ENCODE measurements at regions not wholly inside any gene's neighbourhood (a gene's known extent, or its start where the extent isn't known, plus 50 kb on each side); places are given as distances from the start of the nearest gene placed in this dataset.

DNA sequence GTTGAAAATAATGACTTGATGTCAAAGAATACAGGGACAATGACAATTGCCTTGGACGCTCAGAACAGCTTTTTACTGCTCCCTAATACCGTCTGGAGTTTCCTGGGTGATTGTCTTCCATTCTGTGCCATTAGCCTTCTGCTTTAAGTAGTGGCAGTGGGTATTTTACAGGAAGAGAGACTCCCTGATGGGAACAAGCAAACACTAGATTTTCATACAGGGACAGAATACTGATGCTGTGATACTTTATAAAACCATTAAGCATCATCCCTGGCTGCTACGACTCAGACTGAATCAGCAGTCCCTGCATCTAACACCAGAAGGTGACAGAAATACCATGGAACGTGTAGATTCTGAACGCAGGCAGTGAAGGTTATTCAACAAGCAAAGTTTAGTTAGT is 635.4 kb upstream of the GOT2 start:
- Histone ChIP-seq H3K9me2 (no peaks in the 10 kb centered on the region), H3K27ac (ENCODE audit: low read depth in 2 of 2, low read length in 1 of 2) (no peak overlapping the region), H3F3A (replicated peaks; ENCODE audit: insufficient read depth) (no peaks in the 10 kb centered on the region), H3K79me2 (ENCODE audit: insufficient read depth) (no peaks in the 10 kb centered on the region), H3K4me2 (no peak overlapping the region), H3K9ac (no peak overlapping the region), H4K20me1 (ENCODE audit: insufficient read depth) (no peaks in the 10 kb centered on the region), H2AFZ (ENCODE audit: low read depth) (no peak overlapping the region), H3K4me1 (ENCODE audit: control insufficient read depth in 1 of 2, insufficient read depth in 2 of 2, low read depth in 1 of 2, low read length in 1 of 2) (no peaks in the 10 kb centered on the region), H3K9me3 (no peaks in the 10 kb centered on the region; the same call in 1 of the 2 replicates), H3K36me3 (replicated peaks in 1 of 2; ENCODE audit: control insufficient read depth in 1 of 2, insufficient read depth in 2 of 2, low read length in 1 of 2) (no peaks in the 10 kb centered on the region), H3K4me3 (ENCODE audit: low read depth in 2 of 2, low read length in 1 of 2) (no peak overlapping the region), H3K27me3 (ENCODE audit: insufficient read depth) (no peaks in the 10 kb centered on the region)
- POLR2A ChIA-PET, result no interaction called here
- WGBS (ENCODE audit: low lambda C conversion rate), result 36% methylated on average over 5 of the region's 5 CpGs
- no peak for TF ChIP-seq SMC3 (IDR thresholded peaks at IDR 0.05; ENCODE audit: low read depth, low read length)
- TF ChIP-seq, protein P1, sequence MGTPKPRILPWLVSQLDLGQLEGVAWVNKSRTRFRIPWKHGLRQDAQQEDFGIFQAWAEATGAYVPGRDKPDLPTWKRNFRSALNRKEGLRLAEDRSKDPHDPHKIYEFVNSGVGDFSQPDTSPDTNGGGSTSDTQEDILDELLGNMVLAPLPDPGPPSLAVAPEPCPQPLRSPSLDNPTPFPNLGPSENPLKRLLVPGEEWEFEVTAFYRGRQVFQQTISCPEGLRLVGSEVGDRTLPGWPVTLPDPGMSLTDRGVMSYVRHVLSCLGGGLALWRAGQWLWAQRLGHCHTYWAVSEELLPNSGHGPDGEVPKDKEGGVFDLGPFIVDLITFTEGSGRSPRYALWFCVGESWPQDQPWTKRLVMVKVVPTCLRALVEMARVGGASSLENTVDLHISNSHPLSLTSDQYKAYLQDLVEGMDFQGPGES (IDR thresholded peaks at IDR 0.05; ENCODE audit: low read depth, low read length), result no peak
- no peak for TF ChIP-seq EP300 (IDR thresholded peaks at IDR 0.05; ENCODE audit: borderline replicate concordance in 1 of 2, low read depth in 1 of 2, low read length in 1 of 2)
- TF ChIP-seq REST (IDR thresholded peaks at IDR 0.05; ENCODE audit: low read depth, low read length), result no peak
- TF ChIP-seq EZH2phosphoT487 (IDR thresholded peaks at IDR 0.05; ENCODE audit: borderline replicate concordance, low read depth), result no peak
- no peak for TF ChIP-seq FOSL2 (IDR thresholded peaks at IDR 0.05; ENCODE audit: borderline replicate concordance, low read depth)
- TF ChIP-seq RAD21 (IDR thresholded peaks at IDR 0.05; ENCODE audit: low read length), result no peak
- no peak for TF ChIP-seq TAF1 (IDR thresholded peaks at IDR 0.05; ENCODE audit: borderline replicate concordance, low read depth, low read length)
- TF ChIP-seq, protein P2, sequence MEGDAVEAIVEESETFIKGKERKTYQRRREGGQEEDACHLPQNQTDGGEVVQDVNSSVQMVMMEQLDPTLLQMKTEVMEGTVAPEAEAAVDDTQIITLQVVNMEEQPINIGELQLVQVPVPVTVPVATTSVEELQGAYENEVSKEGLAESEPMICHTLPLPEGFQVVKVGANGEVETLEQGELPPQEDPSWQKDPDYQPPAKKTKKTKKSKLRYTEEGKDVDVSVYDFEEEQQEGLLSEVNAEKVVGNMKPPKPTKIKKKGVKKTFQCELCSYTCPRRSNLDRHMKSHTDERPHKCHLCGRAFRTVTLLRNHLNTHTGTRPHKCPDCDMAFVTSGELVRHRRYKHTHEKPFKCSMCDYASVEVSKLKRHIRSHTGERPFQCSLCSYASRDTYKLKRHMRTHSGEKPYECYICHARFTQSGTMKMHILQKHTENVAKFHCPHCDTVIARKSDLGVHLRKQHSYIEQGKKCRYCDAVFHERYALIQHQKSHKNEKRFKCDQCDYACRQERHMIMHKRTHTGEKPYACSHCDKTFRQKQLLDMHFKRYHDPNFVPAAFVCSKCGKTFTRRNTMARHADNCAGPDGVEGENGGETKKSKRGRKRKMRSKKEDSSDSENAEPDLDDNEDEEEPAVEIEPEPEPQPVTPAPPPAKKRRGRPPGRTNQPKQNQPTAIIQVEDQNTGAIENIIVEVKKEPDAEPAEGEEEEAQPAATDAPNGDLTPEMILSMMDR (IDR thresholded peaks at IDR 0.05), result no peak
- no peak for TF ChIP-seq NRF1 (IDR thresholded peaks at IDR 0.05; ENCODE audit: low read depth, low read length)
- TF ChIP-seq GATA2 (CRISPR knock-in tag; IDR thresholded peaks at IDR 0.05), result no peak
- no peak for TF ChIP-seq JUND (IDR thresholded peaks at IDR 0.05)
- no peak for TF ChIP-seq MAX (IDR thresholded peaks at IDR 0.05; ENCODE audit: low read depth)
- no peak for TF ChIP-seq POLR2AphosphoS5 (IDR thresholded peaks at IDR 0.05; ENCODE audit: low read depth, low read length)
- TF ChIP-seq FOXJ3 (CRISPR knock-in tag; IDR thresholded peaks at IDR 0.05), result no peak
- no peak for TF ChIP-seq MEF2A (IDR thresholded peaks at IDR 0.05; ENCODE audit: borderline replicate concordance, low read depth)
- no peak for TF ChIP-seq NFIC (IDR thresholded peaks at IDR 0.05; ENCODE audit: borderline replicate concordance)
- TF ChIP-seq, protein P3, sequence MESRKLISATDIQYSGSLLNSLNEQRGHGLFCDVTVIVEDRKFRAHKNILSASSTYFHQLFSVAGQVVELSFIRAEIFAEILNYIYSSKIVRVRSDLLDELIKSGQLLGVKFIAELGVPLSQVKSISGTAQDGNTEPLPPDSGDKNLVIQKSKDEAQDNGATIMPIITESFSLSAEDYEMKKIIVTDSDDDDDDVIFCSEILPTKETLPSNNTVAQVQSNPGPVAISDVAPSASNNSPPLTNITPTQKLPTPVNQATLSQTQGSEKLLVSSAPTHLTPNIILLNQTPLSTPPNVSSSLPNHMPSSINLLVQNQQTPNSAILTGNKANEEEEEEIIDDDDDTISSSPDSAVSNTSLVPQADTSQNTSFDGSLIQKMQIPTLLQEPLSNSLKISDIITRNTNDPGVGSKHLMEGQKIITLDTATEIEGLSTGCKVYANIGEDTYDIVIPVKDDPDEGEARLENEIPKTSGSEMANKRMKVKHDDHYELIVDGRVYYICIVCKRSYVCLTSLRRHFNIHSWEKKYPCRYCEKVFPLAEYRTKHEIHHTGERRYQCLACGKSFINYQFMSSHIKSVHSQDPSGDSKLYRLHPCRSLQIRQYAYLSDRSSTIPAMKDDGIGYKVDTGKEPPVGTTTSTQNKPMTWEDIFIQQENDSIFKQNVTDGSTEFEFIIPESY (IDR thresholded peaks at IDR 0.05; ENCODE audit: borderline replicate concordance, low read depth), result no peak
- no peak for DNase-seq
- CTCF ChIA-PET, result no interaction called here

Data from SK-N-SH (cell line).